ENCODE measurements at regions not wholly inside any gene's neighbourhood (a gene's known extent, or its start where the extent isn't known, plus 50 kb on each side); places are given as distances from the start of the nearest gene placed in this dataset.

- DNase-seq (ENCODE audit: low read depth, low spot score) = no peak
- no peaks in the 10 kb centered on the region for H3K27me3 ChIP-seq (replicated peaks in 1 of 2; ENCODE audit: control insufficient read depth in 2 of 2, insufficient read depth in 2 of 2, low read length in 1 of 2)
- H3K79me2 ChIP-seq (ENCODE audit: control insufficient read depth, insufficient read depth, low read length) = no peaks in the 10 kb centered on the region
- in situ Hi-C loops (cut with MboI) = no loop called here
- no peaks in the 10 kb centered on the region for H4K20me1 ChIP-seq (ENCODE audit: control insufficient read depth, insufficient read depth)
- no peak overlapping the region for H3K4me2 ChIP-seq (ENCODE audit: control insufficient read depth, insufficient read depth)
- TF ChIP-seq RFX5 (IDR thresholded peaks at IDR 0.05; ENCODE audit: low read depth, low read length) (no peak), MYC (IDR thresholded peaks at IDR 0.05; ENCODE audit: insufficient read depth, insufficient read length, insufficient replicate concordance, low read length, severe bottlenecking) (no peak), CREB1 (IDR thresholded peaks at IDR 0.05; ENCODE audit: low read depth) (no peak), JUNB (IDR thresholded peaks at IDR 0.05) (no peak), EED (IDR thresholded peaks at IDR 0.05; ENCODE audit: low read depth) (no peak), BMI1 (IDR thresholded peaks at IDR 0.05; ENCODE audit: borderline replicate concordance) (no peak), CBFB (IDR thresholded peaks at IDR 0.05; ENCODE audit: low read depth) (no peak)
- SMC1A ChIA-PET (ENCODE audit: uncharacterized antibody, unreplicated experiment) = no interaction called here
- no peaks in the 10 kb centered on the region for H3K9me3 ChIP-seq (replicated peaks; ENCODE audit: control insufficient read depth, insufficient read depth, low read length)
- H3K4me3 ChIP-seq = no peak overlapping the region
- 27% methylated on average over 3 of the region's 3 CpGs for WGBS (ENCODE audit: insufficient coverage, insufficient replicate concordance, low lambda C conversion rate, missing lambda C conversion rate)
- H3K9ac ChIP-seq (ENCODE audit: control insufficient read depth, insufficient read depth, low read length) = no peak overlapping the region
- RAD21 ChIA-PET (ENCODE audit: unreplicated experiment) = no interaction called here
- H3K4me1 ChIP-seq (ENCODE audit: control insufficient read depth, insufficient read depth, low read length) = no peaks in the 10 kb centered on the region
- ATAC-seq = no peak
- no TSS peak for BruUV-seq (replicated peaks)
- CTCF ChIA-PET = no interaction called here
- POLR2A ChIA-PET = no interaction called here
- intact Hi-C loops (cut with micrococcal nuclease; ENCODE audit: unreplicated experiment) = no loop called here
- no peak for FAIRE-seq
- H3K36me3 ChIP-seq (ENCODE audit: control insufficient read depth in 2 of 2, insufficient read depth in 2 of 2, low read length in 1 of 2) = no peaks in the 10 kb centered on the region
- H3K27ac ChIP-seq (ENCODE audit: control insufficient read depth, insufficient read depth) = no peak overlapping the region
- no peak overlapping the region for H2AFZ ChIP-seq (ENCODE audit: control insufficient read depth, low read depth, low read length)
Measured at GRCh38 chr3:24545887-24546286, 51.2 kb upstream of the THRB start.

GRCh38 chr3:24548278-24548677 is 53.6 kb upstream of the THRB start:
- BruUV-seq (replicated peaks) = no TSS peak
- Histone ChIP-seq H3K4me1 (ENCODE audit: control insufficient read depth, insufficient read depth, low read length) (no peaks in the 10 kb centered on the region), H3K9ac (ENCODE audit: control insufficient read depth, insufficient read depth, low read length) (no peak overlapping the region), H3K27me3 (replicated peaks in 1 of 2; ENCODE audit: control insufficient read depth in 2 of 2, insufficient read depth in 2 of 2, low read length in 1 of 2) (no peaks in the 10 kb centered on the region), H3K27ac (ENCODE audit: control insufficient read depth, insufficient read depth) (no peak overlapping the region), H3K36me3 (ENCODE audit: control insufficient read depth in 2 of 2, insufficient read depth in 2 of 2, low read length in 1 of 2) (no peaks in the 10 kb centered on the region), H2AFZ (ENCODE audit: control insufficient read depth, low read depth, low read length) (no peak overlapping the region), H3K4me3 (no peak overlapping the region), H3K9me3 (replicated peaks; ENCODE audit: control insufficient read depth, insufficient read depth, low read length) (no peaks in the 10 kb centered on the region), H3K4me2 (ENCODE audit: control insufficient read depth, insufficient read depth) (no peak overlapping the region), H4K20me1 (ENCODE audit: control insufficient read depth, insufficient read depth) (no peaks in the 10 kb centered on the region), H3K79me2 (ENCODE audit: control insufficient read depth, insufficient read depth, low read length) (no peaks in the 10 kb centered on the region)
- CTCF ChIA-PET = interaction anchor here (1.0 kb wide), 1 partner anchor 653 kb away, joined by 3 read pairs; no protein-coding TSS in a partner anchor
- RAD21 ChIA-PET (ENCODE audit: unreplicated experiment) = no interaction called here
- intact Hi-C loops (cut with micrococcal nuclease; ENCODE audit: unreplicated experiment) = no loop called here
- POLR2A ChIA-PET = no interaction called here
- 5% methylated on average over 2 of the region's 2 CpGs for WGBS (ENCODE audit: insufficient coverage, insufficient replicate concordance, low lambda C conversion rate, missing lambda C conversion rate)
- SMC1A ChIA-PET (ENCODE audit: uncharacterized antibody, unreplicated experiment) = no interaction called here
- TF ChIP-seq TCF7 (IDR thresholded peaks at IDR 0.05; ENCODE audit: borderline replicate concordance) = no peak
- no peak for TF ChIP-seq NFYA (IDR thresholded peaks at IDR 0.05; ENCODE audit: borderline replicate concordance, low read depth, low read length)
- TF ChIP-seq SMC3 (IDR thresholded peaks at IDR 0.05; ENCODE audit: borderline replicate concordance, low read length) = no peak
- DNase-seq (ENCODE audit: low read depth, low spot score) (no peak), FAIRE-seq (no peak), ATAC-seq (no peak)
- in situ Hi-C loops (cut with MboI) = no loop called here

All from GM12878 (cell line).